ENCODE measurements at regions not wholly inside any gene's neighbourhood (a gene's known extent, or its start where the extent isn't known, plus 50 kb on each side); places are given as distances from the start of the nearest gene placed in this dataset.

GRCh38 chr17:52524096-52524637, 365.7 kb upstream of the CA10 start:
- TF ChIP-seq CTCF (IDR thresholded peaks at IDR 0.05) (no peak), POLR2A (IDR thresholded peaks at IDR 0.05) (no peak), POLR2AphosphoS5 (IDR thresholded peaks at IDR 0.05) (no peak)

Data from stomach (tissue), 4 donors.